Thyroid gland (tissue), 4 donors: ENCODE measurements at regions not wholly inside any gene's neighbourhood (a gene's known extent, or its start where the extent isn't known, plus 50 kb on each side); places are given as distances from the start of the nearest gene placed in this dataset.
A peak's percentile ranks its signal among the peaks of the same experiment; 100 is the strongest.

Source experiments
- DNase-seq, 2 donors: peaks; one replicate each; pipeline ENCODE4 v3.0.0-alpha.2; 2019
- H3K27ac ChIP-seq, 3 donors: fragments of 200-600 bp; sonication (generic); 1 replicate in 2 of 3; 2 replicates in 1 of 3; pipeline ENCODE4 v1.5.1; 2016 to 2019; ENCODE audit warnings: mild to moderate bottlenecking in 1 of 3, moderate library complexity in 1 of 3
- H3K27me3 ChIP-seq: fragments of 200-600 bp; sonication (generic); one replicate; pipeline ENCODE4 v1.5.1; 2019
- H3K36me3 ChIP-seq, 2 donors: fragments of 200-600 bp; sonication (generic); one replicate each; pipeline ENCODE4 v1.5.1; 2016 to 2019
- H3K4me1 ChIP-seq, 2 donors: fragments of 200-600 bp; sonication (generic); one replicate each; pipeline ENCODE4 v1.5.1; 2017 to 2019
- H3K4me3 ChIP-seq, 3 donors: fragments of 200-600 bp; sonication (generic); replicated peaks in 1 of 3; 1 replicate in 2 of 3; 2 replicates in 1 of 3; pipeline ENCODE4 v1.5.1; 2016; ENCODE audit warnings: mild to moderate bottlenecking in 1 of 3
- H3K9me3 ChIP-seq: fragments of 200-600 bp; sonication (generic); one replicate; pipeline ENCODE4 v1.5.1; 2017
- POLR2A ChIP-seq, 2 donors: fragments of 450-650 bp; IDR thresholded peaks; one replicate each; pipeline ENCODE4 v1.6.1; 2017; ENCODE audit warnings: antibody characterized with exemption in 2 of 2, mild to moderate bottlenecking in 2 of 2, moderate library complexity in 1 of 2
- WGBS, 2 donors: methylation state at CpG; one replicate each; pipeline ENCODE4 v1.1.5; 2017; 5-methylcytosine and 5-hydroxymethylcytosine counted together
- intact Hi-C: fragments of 100-400 bp; cut with DNase I; formaldehyde crosslinking; loops from one replicate; pipeline ENCODE4 v1.15.1; 2023
- TF ChIP-seq, protein P1 (sequence below), 6 experiments: fragments of 200-600 bp in 3 of 6; fragments of 450-650 bp in 3 of 6; sonication (generic) in 3 of 6; IDR thresholded peaks; one replicate each; pipeline ENCODE4 v1.5.1; 2016 to 2019; ENCODE audit warnings: antibody characterized with exemption in 6 of 6, mild to moderate bottlenecking in 2 of 6, inconsistent platforms in 1 of 6, moderate library complexity in 1 of 6

GRCh38 chr5:136425921-136426320 is 60.6 kb upstream of the TRPC7 start:
- intact Hi-C loops = loop anchor here (10.0 kb wide), 1 partner anchor 181 kb away; no protein-coding TSS in a partner anchor
- WGBS, 2 donors = 54 to 57% methylated on average over 3 of the region's 3 CpGs
- TF ChIP-seq, protein P1, sequence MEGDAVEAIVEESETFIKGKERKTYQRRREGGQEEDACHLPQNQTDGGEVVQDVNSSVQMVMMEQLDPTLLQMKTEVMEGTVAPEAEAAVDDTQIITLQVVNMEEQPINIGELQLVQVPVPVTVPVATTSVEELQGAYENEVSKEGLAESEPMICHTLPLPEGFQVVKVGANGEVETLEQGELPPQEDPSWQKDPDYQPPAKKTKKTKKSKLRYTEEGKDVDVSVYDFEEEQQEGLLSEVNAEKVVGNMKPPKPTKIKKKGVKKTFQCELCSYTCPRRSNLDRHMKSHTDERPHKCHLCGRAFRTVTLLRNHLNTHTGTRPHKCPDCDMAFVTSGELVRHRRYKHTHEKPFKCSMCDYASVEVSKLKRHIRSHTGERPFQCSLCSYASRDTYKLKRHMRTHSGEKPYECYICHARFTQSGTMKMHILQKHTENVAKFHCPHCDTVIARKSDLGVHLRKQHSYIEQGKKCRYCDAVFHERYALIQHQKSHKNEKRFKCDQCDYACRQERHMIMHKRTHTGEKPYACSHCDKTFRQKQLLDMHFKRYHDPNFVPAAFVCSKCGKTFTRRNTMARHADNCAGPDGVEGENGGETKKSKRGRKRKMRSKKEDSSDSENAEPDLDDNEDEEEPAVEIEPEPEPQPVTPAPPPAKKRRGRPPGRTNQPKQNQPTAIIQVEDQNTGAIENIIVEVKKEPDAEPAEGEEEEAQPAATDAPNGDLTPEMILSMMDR (IDR thresholded peaks at IDR 0.05) = no peak
- TF ChIP-seq POLR2A (IDR thresholded peaks at IDR 0.05) = no peak

GRCh38 chr5:136424835-136425584 is 59.7 kb upstream of the TRPC7 start:
- intact Hi-C loops = loop anchor here (10.0 kb wide), 1 partner anchor 180 kb away; no protein-coding TSS in a partner anchor
- Histone ChIP-seq H3K27me3 (no peaks in the 10 kb centered on the region), H3K27ac (no peak overlapping the region), H3K9me3 (no peaks in the 10 kb centered on the region), H3K36me3 (no peaks in the 10 kb centered on the region), H3K4me3 (no peak overlapping the region), H3K4me1 (no peaks in the 10 kb centered on the region)
- TF ChIP-seq POLR2A (IDR thresholded peaks at IDR 0.05) = no peak
- TF ChIP-seq, protein P1 (IDR thresholded peaks at IDR 0.05) = peak; percentile 12 to 76 (median 65)
- WGBS, 2 donors = 43 to 44% methylated on average over 11 of the region's 11 CpGs
- peak; percentile 80 to 87 for DNase-seq

More at GRCh38 chr5:136425921-136426320, 60.6 kb upstream of the TRPC7 start:
- H3K4me1 ChIP-seq = no peaks in the 10 kb centered on the region
- H3K27me3 ChIP-seq = no peaks in the 10 kb centered on the region
- no peak overlapping the region for H3K4me3 ChIP-seq
- no peaks in the 10 kb centered on the region for H3K36me3 ChIP-seq
- H3K27ac ChIP-seq = no peak overlapping the region
- peak in 1 of 2 donors; percentile 13 for DNase-seq
- H3K9me3 ChIP-seq = no peaks in the 10 kb centered on the region

GRCh38 chr5:136423944-136424606 is 58.7 kb upstream of the TRPC7 start:
- WGBS, 2 donors = 77 to 81% methylated on average over 2 of the region's 2 CpGs
- Histone ChIP-seq H3K27ac (no peak overlapping the region), H3K36me3 (no peaks in the 10 kb centered on the region), H3K27me3 (no peaks in the 10 kb centered on the region), H3K9me3 (no peaks in the 10 kb centered on the region), H3K4me3 (no peak overlapping the region), H3K4me1 (no peaks in the 10 kb centered on the region)
- intact Hi-C loops = loop anchor here (10.0 kb wide), 1 partner anchor 179 kb away; no protein-coding TSS in a partner anchor
- no peak for TF ChIP-seq POLR2A (IDR thresholded peaks at IDR 0.05)
- TF ChIP-seq, protein P1 (IDR thresholded peaks at IDR 0.05) = no peak
- no peak for DNase-seq

DNA sequence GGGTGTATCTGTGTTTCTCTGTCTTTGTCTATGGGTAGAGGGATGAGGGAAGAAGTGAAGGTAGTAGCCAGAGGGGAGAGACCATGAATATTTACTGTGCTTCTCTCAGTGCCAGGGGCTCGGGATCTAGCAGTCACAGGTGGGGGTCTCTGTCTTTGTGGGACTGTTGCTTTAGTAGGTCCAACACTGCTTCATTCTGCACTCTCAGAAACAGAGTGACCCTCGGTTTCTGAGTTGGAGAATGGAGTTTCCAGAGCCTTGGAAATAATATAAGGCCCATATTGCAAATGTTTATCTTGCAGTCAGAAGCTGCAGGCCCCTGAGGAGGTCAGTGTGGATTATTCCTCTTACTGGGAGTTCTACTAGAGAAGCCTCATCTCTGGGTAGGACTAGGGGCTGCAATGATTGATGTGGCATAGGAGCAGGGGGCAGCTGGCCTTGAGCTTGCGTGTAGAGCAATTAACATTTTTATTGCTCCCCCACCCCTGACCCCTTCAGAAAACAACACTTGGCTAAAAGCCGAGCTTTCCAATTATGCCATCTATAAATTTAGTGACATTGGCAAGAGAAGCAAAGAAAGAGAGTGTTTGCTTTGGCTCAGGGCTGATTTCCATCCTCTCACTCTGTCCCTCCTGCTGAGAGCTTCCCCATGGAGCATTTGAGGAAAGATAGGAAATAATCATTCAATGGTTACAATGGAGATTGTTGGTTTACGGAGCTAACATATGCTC is 55.0 kb upstream of the TRPC7 start:
- H3K4me1 ChIP-seq = no peaks in the 10 kb centered on the region
- intact Hi-C loops = loop anchor here (10.0 kb wide), 1 partner anchor 176 kb away; no protein-coding TSS in a partner anchor
- no peak for DNase-seq
- H3K4me3 ChIP-seq = no peak overlapping the region
- TF ChIP-seq, protein P1 (IDR thresholded peaks at IDR 0.05) = no peak
- no peak for TF ChIP-seq POLR2A (IDR thresholded peaks at IDR 0.05)
- H3K9me3 ChIP-seq = no peaks in the 10 kb centered on the region
- H3K36me3 ChIP-seq = no peaks in the 10 kb centered on the region
- H3K27ac ChIP-seq = no peak overlapping the region
- 63 to 71% methylated on average over 5 of the region's 5 CpGs for WGBS, 2 donors
- no peaks in the 10 kb centered on the region for H3K27me3 ChIP-seq
